Osteoblast (primary cell): ENCODE measurements at regions not wholly inside any gene's neighbourhood (a gene's known extent, or its start where the extent isn't known, plus 50 kb on each side); places are given as distances from the start of the nearest gene placed in this dataset.
"Not testable (repeated sequence)": the region's sequence is repeated elsewhere in the genome, so short reads cannot be mapped to it uniquely, and the experiment has no call there.

Source experiments
- DNase-seq: peaks from one replicate; pipeline ENCODE4 v3.0.0; 2011; ENCODE audit warnings: low spot score, mixed read lengths; ENCODE audit not compliant: insufficient read length; ENCODE audit errors: missing footprints
- H2AFZ ChIP-seq: 2 replicates; pipeline ENCODE4 v1.6.0; 2011; ENCODE audit warnings: mild to moderate bottlenecking, low read length
- H3K27ac ChIP-seq: 2 replicates; pipeline ENCODE4 v1.5.1; 2011; ENCODE audit warnings: mild to moderate bottlenecking, low read depth, low read length, moderate library complexity
- H3K27me3 ChIP-seq: 2 replicates; pipeline ENCODE4 v1.6.0; 2012; ENCODE audit warnings: mild to moderate bottlenecking, control low read depth, inconsistent platforms, low read length, moderate library complexity; ENCODE audit not compliant: insufficient read depth
- H3K36me3 ChIP-seq: 2 replicates; pipeline ENCODE4 v1.5.1; 2011; ENCODE audit warnings: mild to moderate bottlenecking, low read length, control low read depth, moderate library complexity; ENCODE audit not compliant: insufficient read depth
- H3K4me1 ChIP-seq: 2 replicates; pipeline ENCODE4 v1.5.1; 2011; ENCODE audit warnings: mild to moderate bottlenecking, low read length, control low read depth, moderate library complexity; ENCODE audit not compliant: insufficient read depth
- H3K4me2 ChIP-seq: 2 replicates; pipeline ENCODE4 v1.6.0; 2011; ENCODE audit warnings: mild to moderate bottlenecking, low read length; ENCODE audit not compliant: insufficient read depth
- H3K4me3 ChIP-seq: fragments of 200-600 bp; sonication (generic); 3 replicates; pipeline ENCODE4 v1.5.1; 2012; ENCODE audit warnings: mild to moderate bottlenecking, low read length, inconsistent platforms; ENCODE audit not compliant: insufficient read depth
- H3K79me2 ChIP-seq: 2 replicates; pipeline ENCODE4 v1.6.0; 2012; ENCODE audit warnings: mild to moderate bottlenecking, low read length, control low read depth, inconsistent platforms; ENCODE audit not compliant: insufficient read depth
- H3K9me3 ChIP-seq: 2 replicates; pipeline ENCODE4 v1.5.1; 2011; ENCODE audit warnings: low read depth, low read length, control low read depth
- H4K20me1 ChIP-seq: 2 replicates; pipeline ENCODE4 v1.6.0; 2012; ENCODE audit warnings: mild to moderate bottlenecking, low read length, control low read depth; ENCODE audit not compliant: insufficient read depth
- CTCF ChIP-seq: IDR thresholded peaks from 2 replicates; pipeline ENCODE4 v1.5.1; 2011; ENCODE audit warnings: mild to moderate bottlenecking, low read depth, low read length, moderate library complexity; ENCODE audit errors: extremely low read depth

- peaks cover 2% of the 10 kb centered on the region for H3K9me3 ChIP-seq
- peaks cover 2% of the 10 kb centered on the region for H3K27me3 ChIP-seq
- H3K36me3 ChIP-seq, result no peaks in the 10 kb centered on the region
- H3K27ac ChIP-seq, result no peak overlapping the region
- H3K4me2 ChIP-seq, result no peak overlapping the region
- H3K79me2 ChIP-seq, result no peaks in the 10 kb centered on the region
- DNase-seq, result no peak
- H3K4me3 ChIP-seq, result no peak overlapping the region
- TF ChIP-seq CTCF, result no peak
- no peaks in the 10 kb centered on the region for H3K4me1 ChIP-seq
- no peaks in the 10 kb centered on the region for H4K20me1 ChIP-seq
- no peak overlapping the region for H2AFZ ChIP-seq
Observed at GRCh38 chr1:114250683-114251572, 97.3 kb upstream of the SYT6 start.

- DNase-seq, result no peak
- Histone ChIP-seq H3K4me2 (no peak overlapping the region), H3K4me3 (no peak overlapping the region)
Observed at GRCh38 chr1:114249691-114250090, 96.0 kb upstream of the SYT6 start.

GRCh38 chr1:114248162-114248561 is 94.5 kb upstream of the SYT6 start:
- H3K4me1 ChIP-seq, result no peaks in the 10 kb centered on the region
- H3K9me3 ChIP-seq, result no peaks in the 10 kb centered on the region
- no peak overlapping the region for H3K27ac ChIP-seq
- H3K4me2 ChIP-seq, result no peak overlapping the region
- H3K27me3 ChIP-seq, result peaks cover 2% of the 10 kb centered on the region
- H3K36me3 ChIP-seq, result no peaks in the 10 kb centered on the region
- no peak overlapping the region for H3K4me3 ChIP-seq
- TF ChIP-seq CTCF, result no peak
- H3K79me2 ChIP-seq, result no peaks in the 10 kb centered on the region
- no peak for DNase-seq
- H4K20me1 ChIP-seq, result no peaks in the 10 kb centered on the region
- H2AFZ ChIP-seq, result no peak overlapping the region

More at GRCh38 chr1:114249691-114250090, 96.0 kb upstream of the SYT6 start:
- no peak overlapping the region for H3K27ac ChIP-seq
- H2AFZ ChIP-seq, result no peak overlapping the region
- no peaks in the 10 kb centered on the region for H3K79me2 ChIP-seq
- H3K9me3 ChIP-seq, result no peaks in the 10 kb centered on the region
- H3K27me3 ChIP-seq, result peaks cover 2% of the 10 kb centered on the region
- no peaks in the 10 kb centered on the region for H3K4me1 ChIP-seq
- no peak for TF ChIP-seq CTCF
- H4K20me1 ChIP-seq, result no peaks in the 10 kb centered on the region
- no peaks in the 10 kb centered on the region for H3K36me3 ChIP-seq

- H2AFZ ChIP-seq, DNase-seq, H3K79me2 ChIP-seq: not testable (repeated sequence)
Observed at GRCh38 chr1:114242531-114243210, 89.0 kb upstream of the SYT6 start.

More at GRCh38 chr1:114242531-114243210, 89.0 kb upstream of the SYT6 start:
- not testable (repeated sequence) for H3K27me3 ChIP-seq, H3K27ac ChIP-seq, H3K4me3 ChIP-seq, H3K4me1 ChIP-seq, H3K4me2 ChIP-seq, H4K20me1 ChIP-seq, H3K9me3 ChIP-seq, H3K36me3 ChIP-seq
